B cell (primary cell): ENCODE measurements at regions not wholly inside any gene's neighbourhood (a gene's known extent, or its start where the extent isn't known, plus 50 kb on each side); places are given as distances from the start of the nearest gene placed in this dataset.
"Not testable (repeated sequence)": the region's sequence is repeated elsewhere in the genome, so short reads cannot be mapped to it uniquely, and the experiment has no call there.

Experiments
- ATAC-seq: fragments of 200-7000 bp; cut with Tn5 transposase; one replicate; pipeline ENCODE4 v1.10.0; 2021; ENCODE audit warnings: low read depth, mild to moderate bottlenecking, moderate number of reproducible peaks, moderate library complexity
- CTCF ChIA-PET: fragments of 350-600 bp; sonication (Branson Sonifier 250); formaldehyde crosslinking; loops from one replicate; lab custom pipeline; 2021; ENCODE audit warnings: antibody characterized with exemption, inconsistent platforms; lab: Charles Lee
- POLR2A ChIA-PET: fragments of 350-600 bp; sonication (Branson Sonifier 250); formaldehyde crosslinking; loops from one replicate; lab custom pipeline; 2021; ENCODE audit warnings: antibody characterized with exemption; lab: Charles Lee
- DNase-seq: peaks from one replicate; pipeline ENCODE4 v3.0.0; 2013
- H2AFZ ChIP-seq: 2 replicates; pipeline ENCODE4 v1.6.1; 2012; ENCODE audit warnings: mild to moderate bottlenecking, low read depth, low read length; ENCODE audit not compliant: insufficient read depth, poor library complexity, severe bottlenecking
- H3K27ac ChIP-seq, 2 donors: 1 replicate in 1 of 2; 2 replicates in 1 of 2; pipeline ENCODE4 v1.5.1; 2012 to 2013; ENCODE audit warnings: low read length in 2 of 2, mild to moderate bottlenecking in 2 of 2, moderate library complexity in 1 of 2
- H3K27me3 ChIP-seq, 4 experiments: fragments of 200-600 bp in 1 of 4; sonication (generic) in 1 of 4; replicated peaks in 1 of 4; 1 replicate in 2 of 4; 2 replicates in 2 of 4; pipeline versions ENCODE4 v1.6.1 to v1.7.0; 2013 to 2016; ENCODE audit warnings: low read length in 3 of 4, mild to moderate bottlenecking in 2 of 4, mixed read lengths in 1 of 4, moderate library complexity in 1 of 4; ENCODE audit not compliant: insufficient read depth in 4 of 4, control insufficient read depth in 3 of 4; ENCODE audit errors: control extremely low read depth in 1 of 4
- H3K36me3 ChIP-seq, 2 experiments: replicated peaks in 1 of 2; 1 replicate in 1 of 2; 2 replicates in 1 of 2; pipeline versions ENCODE4 v1.6.1 to v1.7.1; 2013; ENCODE audit warnings: low read length in 1 of 2; ENCODE audit not compliant: insufficient read depth in 2 of 2, control insufficient read depth in 1 of 2; ENCODE audit errors: control extremely low read depth in 1 of 2, extremely low read depth in 1 of 2
- H3K4me1 ChIP-seq, 2 donors: fragments of 200-600 bp in 1 of 2; sonication (generic) in 1 of 2; 1 replicate in 1 of 2; 2 replicates in 1 of 2; pipeline versions ENCODE4 v1.5.1 to v1.6.1; 2013 to 2017; ENCODE audit warnings: low read length in 2 of 2; ENCODE audit not compliant: control insufficient read depth in 2 of 2, insufficient read depth in 2 of 2
- H3K4me2 ChIP-seq: replicated peaks from 2 replicates; pipeline ENCODE3; 2012; ENCODE audit warnings: mild to moderate bottlenecking, low read depth, low read length; ENCODE audit not compliant: poor library complexity, severe bottlenecking
- H3K4me3 ChIP-seq, 5 experiments: fragments of 200-600 bp in 1 of 5; sonication (generic) in 1 of 5; 1 replicate in 3 of 5; 2 replicates in 2 of 5; pipeline versions ENCODE4 v1.5.1 to v1.7.0; 2011 to 2016; ENCODE audit warnings: low read length in 4 of 5, mild to moderate bottlenecking in 4 of 5, low read depth in 2 of 5, control low read depth in 1 of 5, moderate library complexity in 1 of 5; ENCODE audit not compliant: insufficient read depth in 1 of 5; ENCODE audit errors: control extremely low read depth in 1 of 5, extremely low read depth in 1 of 5
- H3K79me2 ChIP-seq: fragments of 200-600 bp; sonication (generic); one replicate; pipeline ENCODE4 v1.6.0; 2016; ENCODE audit warnings: low read length; ENCODE audit not compliant: control insufficient read depth, insufficient read depth
- H3K9ac ChIP-seq: fragments of 200-600 bp; sonication (generic); 2 replicates; pipeline ENCODE4 v1.6.1; 2017; ENCODE audit warnings: mild to moderate bottlenecking, low read length, moderate library complexity
- H3K9me3 ChIP-seq, 3 donors: one replicate each; pipeline versions ENCODE4 v1.6.1 to v1.7.1; 2013; ENCODE audit warnings: low read length in 2 of 3; ENCODE audit not compliant: control insufficient read depth in 2 of 3, insufficient read depth in 1 of 3; ENCODE audit errors: control extremely low read depth in 1 of 3
- H4K20me1 ChIP-seq: 2 replicates; pipeline ENCODE4 v1.6.0; 2012; ENCODE audit warnings: mild to moderate bottlenecking, low read length; ENCODE audit not compliant: insufficient read depth, control insufficient read depth, poor library complexity, severe bottlenecking
- H3K27ac Mint-ChIP-seq: one replicate; pipeline ENCODE4 v1.8.0; 2021; ENCODE audit warnings: mixed read lengths
- H3K27me3 Mint-ChIP-seq: one replicate; pipeline ENCODE4 v1.8.0; 2021; ENCODE audit warnings: mixed read lengths
- H3K4me1 Mint-ChIP-seq: one replicate; pipeline ENCODE4 v1.8.0; 2021; ENCODE audit warnings: mixed read lengths
- H3K4me3 Mint-ChIP-seq: one replicate; pipeline ENCODE4 v1.8.0; 2021; ENCODE audit warnings: mixed read lengths
- H3K9me3 Mint-ChIP-seq: one replicate; pipeline ENCODE4 v1.8.0; 2022; ENCODE audit warnings: mixed read lengths; ENCODE audit not compliant: insufficient read depth
- CTCF ChIP-seq: fragments of 200-600 bp; IDR thresholded peaks from one replicate; pipeline ENCODE4 v1.8.0; 2022; ENCODE audit warnings: antibody characterized with exemption, mild to moderate bottlenecking
- EZH2 ChIP-seq: IDR thresholded peaks from 2 replicates; pipeline ENCODE4 v1.6.1; 2012; ENCODE audit warnings: borderline replicate concordance, low read depth, mild to moderate bottlenecking, moderate library complexity, low read length; ENCODE audit not compliant: insufficient read depth, poor library complexity, severe bottlenecking
- WGBS: methylation state at CpG from one replicate; pipeline ENCODE4 v1.1.5; 2013; ENCODE audit warnings: missing lambda C conversion rate; ENCODE audit not compliant: insufficient coverage; 5-methylcytosine and 5-hydroxymethylcytosine counted together
- intact Hi-C: fragments of 100-400 bp; cut with micrococcal nuclease; formaldehyde crosslinking; loops from one replicate; pipeline ENCODE4 v1.10.0; 2022

GRCh38 chr5:85651731-85652130 is 966.0 kb upstream of the COX7C start:
- H3K27me3 ChIP-seq, result no peaks in the 10 kb centered on the region
- H3K27ac Mint-ChIP-seq, result no peak overlapping the region
- no peaks in the 10 kb centered on the region for H3K36me3 ChIP-seq
- H3K4me2 ChIP-seq, result no peak overlapping the region
- H3K27ac ChIP-seq, result no peak overlapping the region
- WGBS, result no CpG with 5 or more reads among the region's 1 CpG
- H3K4me3 Mint-ChIP-seq, result no peak overlapping the region
- H3K79me2 ChIP-seq, result no peaks in the 10 kb centered on the region
- no peaks in the 10 kb centered on the region for H3K4me1 ChIP-seq
- no peak overlapping the region for H2AFZ ChIP-seq
- no peak overlapping the region for H3K9ac ChIP-seq
- ATAC-seq (no peak), DNase-seq (no peak)
- H4K20me1 ChIP-seq, result no peaks in the 10 kb centered on the region
- no peaks in the 10 kb centered on the region for H3K27me3 Mint-ChIP-seq
- H3K4me3 ChIP-seq, result no peak overlapping the region
- TF ChIP-seq CTCF (no peak), EZH2 (no peak)
- intact Hi-C loops, result no loop called here
- H3K9me3 Mint-ChIP-seq, result peaks cover 6% of the 10 kb centered on the region
- peaks cover 0 to 13% (median 0%) of the 10 kb centered on the region in 3 donors for H3K9me3 ChIP-seq
- CTCF ChIA-PET, result no interaction called here
- no peaks in the 10 kb centered on the region for H3K4me1 Mint-ChIP-seq
- POLR2A ChIA-PET, result no interaction called here

DNA sequence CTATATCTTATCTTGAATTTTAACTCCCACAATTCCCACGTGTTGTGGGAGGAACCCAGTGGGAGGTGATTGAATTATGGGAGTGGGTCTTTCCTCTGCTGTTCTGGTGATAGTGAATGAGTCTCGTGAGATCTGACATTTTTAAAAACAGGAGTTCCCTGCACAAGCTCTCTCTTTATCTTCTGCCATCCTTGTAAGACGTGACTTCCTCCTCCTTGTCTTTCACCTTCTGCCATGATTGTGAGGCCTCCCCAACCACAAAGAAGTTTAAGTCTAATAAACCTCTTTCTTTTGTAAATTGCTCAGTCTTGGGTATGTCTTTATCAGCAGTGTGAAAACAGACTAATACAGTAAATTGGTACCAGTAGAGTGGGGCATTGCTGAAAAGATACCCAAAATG is 963.6 kb upstream of the COX7C start:
- not testable (repeated sequence) for ATAC-seq, H3K27ac Mint-ChIP-seq
- no CpG with 5 or more reads among the region's 3 CpGs for WGBS

More for the DNA sequence above, 963.6 kb upstream of the COX7C start:
- H3K4me3 ChIP-seq, H3K4me1 Mint-ChIP-seq, H3K27me3 Mint-ChIP-seq, H3K4me2 ChIP-seq, H3K27ac ChIP-seq, H3K4me1 ChIP-seq, DNase-seq, POLR2A ChIA-PET, CTCF ChIA-PET, H3K27me3 ChIP-seq, H3K9ac ChIP-seq, H3K9me3 Mint-ChIP-seq, H3K79me2 ChIP-seq, H3K9me3 ChIP-seq, H3K4me3 Mint-ChIP-seq, H3K36me3 ChIP-seq, H4K20me1 ChIP-seq, H2AFZ ChIP-seq, intact Hi-C loops: not testable (repeated sequence)
